ENCODE measurements at regions not wholly inside any gene's neighbourhood (a gene's known extent, or its start where the extent isn't known, plus 50 kb on each side); places are given as distances from the start of the nearest gene placed in this dataset.

DNA sequence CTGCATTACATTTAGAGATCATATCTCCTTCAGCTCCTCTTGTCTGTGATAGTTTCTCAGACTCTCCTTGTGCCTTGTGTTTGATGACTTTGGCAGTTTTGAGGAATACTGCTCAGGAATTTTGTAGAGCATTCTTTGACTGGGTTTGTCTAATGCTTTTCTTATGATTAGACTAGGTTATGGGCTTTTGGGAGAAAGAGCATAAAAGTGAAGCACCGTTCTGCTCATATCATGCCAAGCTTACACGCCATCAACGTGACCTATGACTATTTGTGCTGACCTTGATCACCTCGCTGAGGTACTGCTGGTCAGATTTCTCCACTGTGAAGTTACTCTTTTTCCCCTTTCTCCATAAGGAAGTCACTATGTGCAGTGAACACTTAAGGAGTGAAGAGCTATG is 256.0 kb downstream of the LY86 start (continued):
- TF ChIP-seq REST (IDR thresholded peaks at IDR 0.05; ENCODE audit: unreplicated experiment) (no peak), NANOG (IDR thresholded peaks at IDR 0.05; ENCODE audit: borderline replicate concordance) (no peak), POLR2AphosphoS5 (IDR thresholded peaks at IDR 0.05; ENCODE audit: low read depth) (no peak)

- Histone ChIP-seq H4K20me1 (replicated peaks; ENCODE audit: insufficient read depth) (no peaks in the 10 kb centered on the region), H3K27me3 (ENCODE audit: insufficient read depth) (no peaks in the 10 kb centered on the region), H2AFZ (no peak overlapping the region), H3K4me1 (ENCODE audit: insufficient read depth) (no peaks in the 10 kb centered on the region), H3K27ac (ENCODE audit: low read depth) (no peak overlapping the region), H3K4me2 (no peak overlapping the region), H3K9me2 (ENCODE audit: insufficient read depth) (peaks cover 4% of the 10 kb centered on the region; the same call in 1 of the 2 replicates), H3F3A (replicated peaks; ENCODE audit: low read depth) (no peaks in the 10 kb centered on the region), H3K79me2 (replicated peaks; ENCODE audit: insufficient read depth) (no peaks in the 10 kb centered on the region), H3K36me3 (ENCODE audit: insufficient read depth) (no peaks in the 10 kb centered on the region), H3K4me3 (no peak overlapping the region)
- Mint-ChIP-seq H3K27me3 (ENCODE audit: insufficient read depth, low read depth, poor library complexity) (peaks cover 6% of the 10 kb centered on the region), H3K27ac (no peak overlapping the region), H3K36me3 (ENCODE audit: low read depth) (no peaks in the 10 kb centered on the region), H3K4me3 (no peak overlapping the region), H3K9me3 (peaks cover 6% of the 10 kb centered on the region; the same call in 2 of the 3 replicates), H3K4me1 (peaks cover 4% of the 10 kb centered on the region)
- no peak for ATAC-seq
- DNase-seq (ENCODE audit: low spot score) = no peak
- TF ChIP-seq, protein P1, sequence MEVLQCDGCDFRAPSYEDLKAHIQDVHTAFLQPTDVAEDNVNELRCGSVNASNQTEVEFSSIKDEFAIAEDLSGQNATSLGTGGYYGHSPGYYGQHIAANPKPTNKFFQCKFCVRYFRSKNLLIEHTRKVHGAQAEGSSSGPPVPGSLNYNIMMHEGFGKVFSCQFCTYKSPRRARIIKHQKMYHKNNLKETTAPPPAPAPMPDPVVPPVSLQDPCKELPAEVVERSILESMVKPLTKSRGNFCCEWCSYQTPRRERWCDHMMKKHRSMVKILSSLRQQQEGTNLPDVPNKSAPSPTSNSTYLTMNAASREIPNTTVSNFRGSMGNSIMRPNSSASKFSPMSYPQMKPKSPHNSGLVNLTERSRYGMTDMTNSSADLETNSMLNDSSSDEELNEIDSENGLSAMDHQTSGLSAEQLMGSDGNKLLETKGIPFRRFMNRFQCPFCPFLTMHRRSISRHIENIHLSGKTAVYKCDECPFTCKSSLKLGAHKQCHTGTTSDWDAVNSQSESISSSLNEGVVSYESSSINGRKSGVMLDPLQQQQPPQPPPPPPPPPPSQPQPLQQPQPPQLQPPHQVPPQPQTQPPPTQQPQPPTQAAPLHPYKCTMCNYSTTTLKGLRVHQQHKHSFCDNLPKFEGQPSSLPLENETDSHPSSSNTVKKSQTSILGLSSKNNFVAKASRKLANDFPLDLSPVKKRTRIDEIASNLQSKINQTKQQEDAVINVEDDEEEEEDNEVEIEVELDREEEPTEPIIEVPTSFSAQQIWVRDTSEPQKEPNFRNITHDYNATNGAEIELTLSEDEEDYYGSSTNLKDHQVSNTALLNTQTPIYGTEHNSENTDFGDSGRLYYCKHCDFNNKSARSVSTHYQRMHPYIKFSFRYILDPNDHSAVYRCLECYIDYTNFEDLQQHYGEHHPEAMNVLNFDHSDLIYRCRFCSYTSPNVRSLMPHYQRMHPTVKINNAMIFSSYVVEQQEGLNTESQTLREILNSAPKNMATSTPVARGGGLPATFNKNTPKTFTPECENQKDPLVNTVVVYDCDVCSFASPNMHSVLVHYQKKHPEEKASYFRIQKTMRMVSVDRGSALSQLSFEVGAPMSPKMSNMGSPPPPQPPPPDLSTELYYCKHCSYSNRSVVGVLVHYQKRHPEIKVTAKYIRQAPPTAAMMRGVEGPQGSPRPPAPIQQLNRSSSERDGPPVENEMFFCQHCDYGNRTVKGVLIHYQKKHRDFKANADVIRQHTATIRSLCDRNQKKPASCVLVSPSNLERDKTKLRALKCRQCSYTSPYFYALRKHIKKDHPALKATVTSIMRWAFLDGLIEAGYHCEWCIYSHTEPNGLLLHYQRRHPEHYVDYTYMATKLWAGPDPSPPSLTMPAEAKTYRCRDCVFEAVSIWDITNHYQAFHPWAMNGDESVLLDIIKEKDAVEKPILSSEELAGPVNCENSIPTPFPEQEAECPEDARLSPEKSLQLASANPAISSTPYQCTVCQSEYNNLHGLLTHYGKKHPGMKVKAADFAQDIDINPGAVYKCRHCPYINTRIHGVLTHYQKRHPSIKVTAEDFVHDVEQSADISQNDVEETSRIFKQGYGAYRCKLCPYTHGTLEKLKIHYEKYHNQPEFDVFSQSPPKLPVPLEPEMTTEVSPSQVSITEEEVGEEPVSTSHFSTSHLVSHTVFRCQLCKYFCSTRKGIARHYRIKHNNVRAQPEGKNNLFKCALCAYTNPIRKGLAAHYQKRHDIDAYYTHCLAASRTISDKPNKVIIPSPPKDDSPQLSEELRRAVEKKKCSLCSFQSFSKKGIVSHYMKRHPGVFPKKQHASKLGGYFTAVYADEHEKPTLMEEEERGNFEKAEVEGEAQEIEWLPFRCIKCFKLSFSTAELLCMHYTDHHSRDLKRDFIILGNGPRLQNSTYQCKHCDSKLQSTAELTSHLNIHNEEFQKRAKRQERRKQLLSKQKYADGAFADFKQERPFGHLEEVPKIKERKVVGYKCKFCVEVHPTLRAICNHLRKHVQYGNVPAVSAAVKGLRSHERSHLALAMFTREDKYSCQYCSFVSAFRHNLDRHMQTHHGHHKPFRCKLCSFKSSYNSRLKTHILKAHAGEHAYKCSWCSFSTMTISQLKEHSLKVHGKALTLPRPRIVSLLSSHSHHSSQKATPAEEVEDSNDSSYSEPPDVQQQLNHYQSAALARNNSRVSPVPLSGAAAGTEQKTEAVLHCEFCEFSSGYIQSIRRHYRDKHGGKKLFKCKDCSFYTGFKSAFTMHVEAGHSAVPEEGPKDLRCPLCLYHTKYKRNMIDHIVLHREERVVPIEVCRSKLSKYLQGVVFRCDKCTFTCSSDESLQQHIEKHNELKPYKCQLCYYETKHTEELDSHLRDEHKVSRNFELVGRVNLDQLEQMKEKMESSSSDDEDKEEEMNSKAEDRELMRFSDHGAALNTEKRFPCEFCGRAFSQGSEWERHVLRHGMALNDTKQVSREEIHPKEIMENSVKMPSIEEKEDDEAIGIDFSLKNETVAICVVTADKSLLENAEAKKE (CRISPR knock-in tag; IDR thresholded peaks at IDR 0.05) = no peak
- TF ChIP-seq CREB1 (CRISPR knock-in tag; IDR thresholded peaks at IDR 0.05; ENCODE audit: low read depth) (no peak), NANOG (IDR thresholded peaks at IDR 0.05; ENCODE audit: borderline replicate concordance) (no peak), JUNB (IDR thresholded peaks at IDR 0.05; ENCODE audit: unreplicated experiment) (no peak), POLR2AphosphoS5 (IDR thresholded peaks at IDR 0.05; ENCODE audit: low read depth) (no peak), EZH2phosphoT487 (IDR thresholded peaks at IDR 0.05; ENCODE audit: unreplicated experiment) (no peak), STAT1 (IDR thresholded peaks at IDR 0.05; ENCODE audit: unreplicated experiment) (no peak), EZH2 (IDR thresholded peaks at IDR 0.05; ENCODE audit: low read depth, unreplicated experiment) (no peak), ZNF331 (CRISPR knock-in tag; IDR thresholded peaks at IDR 0.05; ENCODE audit: low read depth) (no peak), REST (IDR thresholded peaks at IDR 0.05; ENCODE audit: unreplicated experiment) (no peak)
- TF ChIP-seq, protein P2, sequence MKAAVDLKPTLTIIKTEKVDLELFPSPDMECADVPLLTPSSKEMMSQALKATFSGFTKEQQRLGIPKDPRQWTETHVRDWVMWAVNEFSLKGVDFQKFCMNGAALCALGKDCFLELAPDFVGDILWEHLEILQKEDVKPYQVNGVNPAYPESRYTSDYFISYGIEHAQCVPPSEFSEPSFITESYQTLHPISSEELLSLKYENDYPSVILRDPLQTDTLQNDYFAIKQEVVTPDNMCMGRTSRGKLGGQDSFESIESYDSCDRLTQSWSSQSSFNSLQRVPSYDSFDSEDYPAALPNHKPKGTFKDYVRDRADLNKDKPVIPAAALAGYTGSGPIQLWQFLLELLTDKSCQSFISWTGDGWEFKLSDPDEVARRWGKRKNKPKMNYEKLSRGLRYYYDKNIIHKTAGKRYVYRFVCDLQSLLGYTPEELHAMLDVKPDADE (IDR thresholded peaks at IDR 0.05) = no peak
Measured at GRCh38 chr6:6845603-6846002, 257.1 kb downstream of the LY86 start.
